Activated naive CD8-positive, alpha-beta T cell treated with anti-CD3 and anti-CD28 coated beads, Interleukin-2, amount 10 ng/mL, durations not matched to agents 7 days and 5 days (primary cell): ENCODE measurements at regions not wholly inside any gene's neighbourhood (a gene's known extent, or its start where the extent isn't known, plus 50 kb on each side); places are given as distances from the start of the nearest gene placed in this dataset.

Experiments
- ATAC-seq: fragments of 150-1000 bp; cut with Tn5 transposase; one replicate; pipeline ENCODE4 v1.10.0; 2021; ENCODE audit warnings: low read depth, moderate library complexity
- POLR2A ChIA-PET: fragments of 350-600 bp; sonication (Branson Sonifier 250); formaldehyde crosslinking; loops from one replicate; lab custom pipeline; 2021; ENCODE audit warnings: antibody characterized with exemption; lab: Charles Lee
- DNase-seq: peaks from one replicate; pipeline ENCODE4 v3.0.0; 2021
- H3K27ac Mint-ChIP-seq: one replicate; pipeline ENCODE4 v1.8.0; 2022; ENCODE audit warnings: mild to moderate bottlenecking, mixed read lengths
- H3K27me3 Mint-ChIP-seq: one replicate; pipeline ENCODE4 v1.8.0; 2022; ENCODE audit warnings: mild to moderate bottlenecking, moderate library complexity, mixed read lengths
- H3K36me3 Mint-ChIP-seq: one replicate; pipeline ENCODE4 v1.8.0; 2021; ENCODE audit warnings: mild to moderate bottlenecking, mixed read lengths
- H3K4me1 Mint-ChIP-seq: one replicate; pipeline ENCODE4 v1.8.0; 2021; ENCODE audit warnings: mixed read lengths
- H3K4me3 Mint-ChIP-seq: one replicate; pipeline ENCODE4 v1.8.0; 2022; ENCODE audit warnings: mild to moderate bottlenecking, moderate library complexity, mixed read lengths
- H3K9me3 Mint-ChIP-seq: one replicate; pipeline ENCODE4 v1.8.0; 2021; ENCODE audit warnings: mixed read lengths

DNA sequence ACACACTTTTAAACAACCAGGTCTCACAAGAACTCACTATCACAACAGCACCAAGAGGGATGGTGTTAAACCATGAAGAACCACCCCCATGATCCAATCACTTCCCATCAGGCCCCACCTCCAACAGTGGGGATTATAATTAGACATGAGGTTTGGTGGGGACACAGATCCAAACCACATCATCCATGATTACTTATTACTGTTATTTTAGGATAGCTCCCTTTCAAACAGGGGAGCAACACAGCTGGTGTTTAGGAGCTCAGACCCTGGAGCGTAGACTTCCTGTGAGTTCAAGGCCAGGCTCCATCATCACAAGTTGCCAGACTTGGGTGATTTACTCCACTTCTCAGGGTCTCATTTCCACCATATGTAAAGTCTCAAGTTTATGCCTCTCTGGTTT is 382.7 kb downstream of the HRH4 start:
- no peak overlapping the region for H3K4me3 Mint-ChIP-seq
- no peak overlapping the region for H3K27ac Mint-ChIP-seq
- H3K4me1 Mint-ChIP-seq, result no peaks in the 10 kb centered on the region

DNA sequence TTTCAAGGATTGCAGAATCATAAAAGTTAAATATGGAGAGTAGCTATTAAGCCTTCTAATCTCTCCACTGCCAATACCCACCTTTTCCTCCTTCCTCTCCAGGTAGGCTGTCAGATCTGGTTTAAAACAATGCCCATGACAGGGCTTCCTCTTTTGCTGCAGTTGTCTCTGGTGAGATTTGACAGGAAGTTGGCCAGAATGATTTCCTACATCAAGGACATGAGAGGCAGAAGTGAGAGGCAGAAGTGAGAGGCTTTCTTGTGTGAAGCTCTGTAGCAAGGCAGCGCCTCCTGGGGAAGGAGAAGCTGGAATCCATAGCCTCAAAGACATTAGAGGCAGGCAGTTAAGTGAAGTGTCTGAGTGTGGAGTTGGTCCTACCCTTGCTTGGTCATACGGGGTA is 385.7 kb downstream of the HRH4 start:
- H3K9me3 Mint-ChIP-seq, result peaks cover 1% of the 10 kb centered on the region
- POLR2A ChIA-PET, result no interaction called here
- ATAC-seq (no peak), DNase-seq (no peak)
- no peaks in the 10 kb centered on the region for H3K36me3 Mint-ChIP-seq
- no peak overlapping the region for H3K27ac Mint-ChIP-seq
- no peaks in the 10 kb centered on the region for H3K27me3 Mint-ChIP-seq
- H3K4me3 Mint-ChIP-seq, result no peak overlapping the region
- H3K4me1 Mint-ChIP-seq, result no peaks in the 10 kb centered on the region

More for the DNA sequence above, 382.7 kb downstream of the HRH4 start:
- H3K27me3 Mint-ChIP-seq, result no peaks in the 10 kb centered on the region
- DNase-seq, result no peak
- POLR2A ChIA-PET, result no interaction called here
- no peak for ATAC-seq
- H3K9me3 Mint-ChIP-seq, result peaks cover 3% of the 10 kb centered on the region
- H3K36me3 Mint-ChIP-seq, result no peaks in the 10 kb centered on the region

DNA sequence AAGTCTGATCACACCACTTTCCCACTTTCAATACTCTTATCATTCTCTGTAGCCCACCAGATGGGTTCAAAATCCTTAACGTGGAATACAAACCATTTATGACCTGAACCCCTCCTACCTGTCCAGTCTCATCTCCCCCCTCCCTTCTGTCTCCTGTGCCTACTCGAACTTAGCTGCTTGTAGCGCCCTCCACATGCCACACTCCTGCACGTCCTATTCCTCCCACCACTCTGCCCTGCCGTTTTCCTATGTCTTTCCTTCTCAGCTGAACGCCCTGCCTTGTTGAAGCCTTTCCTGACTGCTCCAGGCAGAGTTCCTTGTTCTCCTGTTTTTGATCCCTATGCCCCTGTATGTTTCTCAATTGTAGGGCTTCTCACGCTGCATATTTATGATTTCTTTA is 390.1 kb downstream of the HRH4 start:
- POLR2A ChIA-PET, result no interaction called here
- DNase-seq, result no peak
- no peaks in the 10 kb centered on the region for H3K36me3 Mint-ChIP-seq
- no peak overlapping the region for H3K4me3 Mint-ChIP-seq
- no peaks in the 10 kb centered on the region for H3K9me3 Mint-ChIP-seq
- H3K27me3 Mint-ChIP-seq, result no peaks in the 10 kb centered on the region
- no peak overlapping the region for H3K27ac Mint-ChIP-seq
- ATAC-seq, result no peak
- no peaks in the 10 kb centered on the region for H3K4me1 Mint-ChIP-seq

DNA sequence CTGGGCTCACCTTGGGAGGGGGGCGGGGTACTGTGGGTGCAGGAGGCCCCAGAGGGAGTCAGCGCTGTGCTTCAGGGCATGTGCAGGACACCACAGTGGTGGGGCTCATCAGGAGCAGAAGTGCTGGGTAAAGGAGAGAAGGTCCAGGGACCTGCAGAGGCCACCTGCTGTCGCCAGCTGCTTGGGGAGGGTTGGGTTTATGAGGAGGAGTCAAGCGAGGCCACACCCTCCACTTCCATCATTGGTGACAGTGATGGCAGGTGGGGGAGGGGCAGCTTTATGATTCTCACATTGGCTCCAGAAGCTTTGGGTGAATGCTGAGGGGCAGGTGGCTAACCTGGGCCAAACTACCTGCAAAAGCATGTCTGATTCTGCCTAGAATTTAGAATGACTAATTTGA is 392.6 kb downstream of the HRH4 start:
- Mint-ChIP-seq H3K36me3 (no peaks in the 10 kb centered on the region), H3K4me1 (no peaks in the 10 kb centered on the region), H3K27me3 (peaks cover under 1% of the 10 kb centered on the region), H3K27ac (no peak overlapping the region), H3K4me3 (no peak overlapping the region), H3K9me3 (no peaks in the 10 kb centered on the region)
- DNase-seq (no peak), ATAC-seq (no peak)
- POLR2A ChIA-PET, result no interaction called here

GRCh38 chr18:24860978-24861680 is 400.7 kb downstream of the HRH4 start:
- H3K27ac Mint-ChIP-seq, result no peak overlapping the region
- H3K27me3 Mint-ChIP-seq, result peaks cover 4% of the 10 kb centered on the region
- no peaks in the 10 kb centered on the region for H3K9me3 Mint-ChIP-seq
- H3K4me1 Mint-ChIP-seq, result no peaks in the 10 kb centered on the region
- H3K36me3 Mint-ChIP-seq, result no peaks in the 10 kb centered on the region
- no peak overlapping the region for H3K4me3 Mint-ChIP-seq
- DNase-seq (no peak), ATAC-seq (no peak)
- POLR2A ChIA-PET, result no interaction called here

DNA sequence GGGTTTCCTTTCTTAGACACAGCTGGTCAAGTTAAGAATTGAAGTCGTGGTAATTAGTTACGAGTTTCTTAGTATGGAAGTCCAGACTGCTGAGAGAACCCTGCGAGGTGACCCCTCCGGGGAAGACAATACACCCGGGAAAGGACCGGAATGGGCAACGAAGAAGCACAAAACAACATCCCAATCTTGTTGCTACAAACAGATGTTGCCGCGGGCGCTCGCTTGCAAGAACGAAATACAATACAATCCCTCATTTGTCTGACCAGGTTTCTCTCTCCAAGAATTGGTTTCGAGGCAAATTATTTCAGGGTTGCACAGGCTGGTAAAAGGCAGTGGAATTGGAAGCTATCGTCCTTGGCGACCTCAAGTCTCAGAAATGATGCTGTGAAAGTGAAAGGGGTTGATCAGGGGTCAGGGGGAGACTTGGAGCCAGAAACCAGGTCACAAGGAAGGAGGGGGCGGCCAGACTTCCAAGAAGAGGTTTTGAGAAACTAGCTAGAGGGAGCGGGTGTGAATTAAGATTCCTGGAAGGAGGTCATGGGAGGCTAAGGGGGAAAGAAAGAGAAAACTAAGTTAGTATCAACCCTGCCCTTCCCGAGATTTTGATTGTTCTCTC is 401.9 kb downstream of the HRH4 start:
- Mint-ChIP-seq H3K9me3 (no peaks in the 10 kb centered on the region), H3K36me3 (no peaks in the 10 kb centered on the region), H3K4me1 (no peaks in the 10 kb centered on the region), H3K4me3 (no peak overlapping the region), H3K27me3 (peaks cover 4% of the 10 kb centered on the region), H3K27ac (no peak overlapping the region)
- POLR2A ChIA-PET, result no interaction called here
- DNase-seq (no peak), ATAC-seq (no peak)

- Mint-ChIP-seq H3K27me3 (no peaks in the 10 kb centered on the region), H3K36me3 (no peaks in the 10 kb centered on the region), H3K4me1 (no peaks in the 10 kb centered on the region), H3K27ac (no peak overlapping the region), H3K9me3 (no peaks in the 10 kb centered on the region), H3K4me3 (no peak overlapping the region)
- ATAC-seq (no peak), DNase-seq (no peak)
- POLR2A ChIA-PET, result no interaction called here
These were observed 407.9 kb downstream of the HRH4 start for GRCh38 chr18:24868311-24868710.

DNA sequence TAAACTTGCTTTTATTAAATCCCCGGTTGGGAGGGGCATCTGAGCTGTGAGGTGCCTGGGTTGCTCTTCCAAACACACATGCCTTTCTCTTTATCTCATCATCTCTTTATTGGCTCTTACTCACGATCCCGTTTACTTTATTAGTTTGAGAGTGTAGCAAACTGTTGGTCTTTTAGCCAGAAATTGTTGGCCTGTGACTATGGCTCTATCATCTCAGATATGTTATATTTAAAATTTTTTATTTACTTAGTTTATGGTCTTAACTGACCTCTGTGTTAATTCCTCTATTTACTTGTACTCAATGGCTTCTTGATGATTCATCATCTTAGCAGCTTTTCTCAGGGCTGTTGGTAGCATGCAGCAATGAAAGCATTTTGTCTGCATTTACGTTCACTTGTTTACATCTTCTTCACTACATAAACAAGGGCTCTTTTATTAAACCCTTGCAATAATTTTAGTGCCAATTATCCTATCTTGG is 408.4 kb downstream of the HRH4 start:
- Mint-ChIP-seq H3K27me3 (no peaks in the 10 kb centered on the region), H3K4me1 (no peaks in the 10 kb centered on the region), H3K4me3 (no peak overlapping the region), H3K27ac (no peak overlapping the region), H3K36me3 (no peaks in the 10 kb centered on the region), H3K9me3 (no peaks in the 10 kb centered on the region)
- POLR2A ChIA-PET, result no interaction called here
- DNase-seq (no peak), ATAC-seq (no peak)

DNA sequence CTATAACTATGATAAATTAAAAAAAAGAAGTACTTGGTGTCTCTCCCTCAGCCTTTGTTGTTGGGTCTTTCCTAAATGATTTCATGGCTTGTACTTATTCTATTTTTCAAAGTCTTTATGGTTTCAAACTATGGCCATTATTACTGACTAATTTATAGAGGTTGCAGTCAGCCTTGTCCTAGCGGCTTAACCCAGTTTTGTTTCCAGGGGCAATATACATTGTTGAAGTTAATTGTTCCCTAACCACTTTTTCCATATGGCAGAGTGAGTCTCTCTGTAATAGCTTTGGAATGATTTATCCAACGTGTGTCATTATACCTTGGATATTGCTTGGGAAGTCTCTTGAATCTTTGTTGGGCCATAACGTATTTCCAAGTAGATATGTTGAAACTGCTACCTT is 408.8 kb downstream of the HRH4 start:
- no peaks in the 10 kb centered on the region for H3K4me1 Mint-ChIP-seq

DNA sequence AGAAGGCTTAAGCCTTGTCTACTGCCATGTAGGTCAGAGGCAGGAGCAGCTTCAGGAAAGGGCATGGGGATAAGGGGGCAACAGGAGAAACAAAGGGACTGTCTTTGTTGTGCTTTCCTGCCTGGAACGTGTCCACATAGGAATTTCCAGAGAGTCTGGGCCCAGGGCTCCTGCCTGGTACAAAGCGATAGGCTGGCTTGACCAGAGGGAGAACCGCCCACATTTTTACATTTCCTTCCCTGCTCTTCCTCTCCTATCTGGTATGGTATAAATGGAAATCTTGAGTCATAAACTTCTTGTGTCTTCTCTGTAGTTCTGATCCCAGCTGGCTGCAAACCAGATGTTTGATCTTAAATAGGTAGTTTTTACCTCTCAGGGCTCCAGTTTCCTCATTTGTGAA is 414.8 kb downstream of the HRH4 start:
- POLR2A ChIA-PET, result no interaction called here
- H3K27ac Mint-ChIP-seq, result no peak overlapping the region
- no peaks in the 10 kb centered on the region for H3K9me3 Mint-ChIP-seq
- DNase-seq, result no peak
- no peak overlapping the region for H3K4me3 Mint-ChIP-seq
- ATAC-seq, result no peak
- no peaks in the 10 kb centered on the region for H3K36me3 Mint-ChIP-seq
- no peaks in the 10 kb centered on the region for H3K27me3 Mint-ChIP-seq
- no peaks in the 10 kb centered on the region for H3K4me1 Mint-ChIP-seq

More for the DNA sequence above, 408.8 kb downstream of the HRH4 start:
- no peak for ATAC-seq
- Mint-ChIP-seq H3K4me3 (no peak overlapping the region), H3K27me3 (no peaks in the 10 kb centered on the region), H3K36me3 (no peaks in the 10 kb centered on the region), H3K9me3 (no peaks in the 10 kb centered on the region), H3K27ac (no peak overlapping the region)
- POLR2A ChIA-PET, result no interaction called here
- no peak for DNase-seq

DNA sequence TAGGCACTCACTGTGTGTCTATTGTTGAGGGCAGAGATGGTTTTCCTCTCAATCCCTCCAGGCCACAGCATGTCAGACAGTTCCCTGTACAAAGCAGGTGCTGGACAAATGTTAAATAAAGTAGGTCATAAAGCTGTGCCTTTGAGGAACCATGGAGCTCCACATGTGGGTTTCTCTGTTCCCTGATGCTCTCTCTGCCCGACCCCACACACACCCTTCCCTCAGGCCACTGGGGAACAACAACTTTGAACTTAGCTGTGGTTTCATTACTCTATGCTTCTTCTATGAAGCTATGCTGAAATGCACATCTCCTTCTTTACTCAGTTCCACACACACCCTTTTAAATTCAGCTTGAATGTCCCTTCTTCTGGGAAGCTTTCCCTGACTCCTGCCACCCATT is 415.3 kb downstream of the HRH4 start:
- no peaks in the 10 kb centered on the region for H3K36me3 Mint-ChIP-seq
- DNase-seq (no peak), ATAC-seq (no peak)
- H3K4me1 Mint-ChIP-seq, result no peaks in the 10 kb centered on the region
- H3K27ac Mint-ChIP-seq, result no peak overlapping the region
- no peak overlapping the region for H3K4me3 Mint-ChIP-seq
- no peaks in the 10 kb centered on the region for H3K27me3 Mint-ChIP-seq
- POLR2A ChIA-PET, result no interaction called here
- no peaks in the 10 kb centered on the region for H3K9me3 Mint-ChIP-seq

DNA sequence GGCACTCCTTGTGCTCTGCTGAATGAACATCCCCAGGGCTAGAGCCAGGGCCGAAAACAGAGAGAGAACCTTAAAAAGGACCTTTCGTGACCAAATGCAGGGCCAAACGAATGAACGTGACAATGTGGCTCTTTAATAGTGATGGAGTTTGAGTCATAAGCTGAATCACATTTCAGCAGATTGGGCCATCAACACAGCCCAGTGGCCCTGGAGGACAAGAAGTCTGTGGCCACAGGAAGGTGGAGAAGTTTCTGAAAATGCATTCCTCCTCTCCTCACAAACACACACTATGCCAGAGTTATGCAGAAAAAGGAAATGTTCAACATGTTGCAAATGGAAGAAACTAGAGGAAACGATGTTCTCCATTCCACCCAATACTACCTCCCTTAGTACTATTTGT is 415.8 kb downstream of the HRH4 start:
- no peak overlapping the region for H3K27ac Mint-ChIP-seq
- no peaks in the 10 kb centered on the region for H3K36me3 Mint-ChIP-seq
- POLR2A ChIA-PET, result no interaction called here
- no peaks in the 10 kb centered on the region for H3K4me1 Mint-ChIP-seq
- no peak for ATAC-seq
- no peak for DNase-seq
- H3K27me3 Mint-ChIP-seq, result no peaks in the 10 kb centered on the region
- no peak overlapping the region for H3K4me3 Mint-ChIP-seq
- H3K9me3 Mint-ChIP-seq, result no peaks in the 10 kb centered on the region

DNA sequence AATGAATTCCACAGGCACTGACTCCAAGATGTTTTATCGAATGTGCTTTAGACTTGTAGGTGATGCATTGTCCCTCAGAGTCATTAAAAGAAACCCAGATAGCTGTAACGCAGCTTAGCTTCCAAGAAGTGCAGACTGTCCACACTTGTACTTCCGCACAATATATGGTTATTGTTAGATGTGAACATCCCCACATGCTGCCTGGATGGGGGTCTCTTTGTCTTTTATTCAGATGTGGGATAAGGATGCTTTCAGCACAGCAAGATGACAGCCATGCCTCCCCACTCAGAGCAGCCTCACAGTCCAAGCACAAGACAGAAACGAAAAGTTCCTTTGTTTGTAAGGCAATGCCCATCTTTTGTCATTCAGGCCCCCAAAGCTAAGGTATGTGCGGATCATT is 416.6 kb downstream of the HRH4 start:
- no peak for DNase-seq
- Mint-ChIP-seq H3K27ac (no peak overlapping the region), H3K4me1 (no peaks in the 10 kb centered on the region)

DNA sequence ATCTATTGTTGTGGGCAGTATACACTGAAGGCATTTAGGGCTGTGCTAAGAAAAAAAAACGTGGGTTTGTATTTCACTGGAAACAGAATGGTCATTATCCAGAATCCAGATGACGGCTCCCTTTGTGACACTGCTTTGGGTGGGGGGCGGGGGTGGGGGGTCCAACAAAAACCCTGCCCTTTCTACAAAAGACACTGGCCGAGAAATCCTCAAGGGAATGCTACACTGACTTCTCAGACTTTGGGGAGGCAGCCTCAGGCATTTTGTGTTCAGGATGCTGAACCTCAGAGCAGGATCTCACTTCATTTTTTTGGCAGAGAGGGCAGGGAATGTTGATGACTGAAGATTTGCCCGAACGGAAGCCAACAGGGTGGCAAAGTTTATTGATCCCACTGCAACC is 417.1 kb downstream of the HRH4 start:
- no peaks in the 10 kb centered on the region for H3K36me3 Mint-ChIP-seq
- no peak overlapping the region for H3K4me3 Mint-ChIP-seq
- ATAC-seq (no peak), DNase-seq (no peak)
- H3K27ac Mint-ChIP-seq, result no peak overlapping the region
- no peaks in the 10 kb centered on the region for H3K4me1 Mint-ChIP-seq
- H3K27me3 Mint-ChIP-seq, result no peaks in the 10 kb centered on the region
- POLR2A ChIA-PET, result no interaction called here
- H3K9me3 Mint-ChIP-seq, result no peaks in the 10 kb centered on the region

More for the DNA sequence above, 416.6 kb downstream of the HRH4 start:
- H3K9me3 Mint-ChIP-seq, result no peaks in the 10 kb centered on the region
- H3K4me3 Mint-ChIP-seq, result no peak overlapping the region
- no peak for ATAC-seq
- no peaks in the 10 kb centered on the region for H3K27me3 Mint-ChIP-seq
- no peaks in the 10 kb centered on the region for H3K36me3 Mint-ChIP-seq
- POLR2A ChIA-PET, result no interaction called here
